ENCODE measurements at regions not wholly inside any gene's neighbourhood (a gene's known extent, or its start where the extent isn't known, plus 50 kb on each side); places are given as distances from the start of the nearest gene placed in this dataset.

- Histone ChIP-seq H3K27me3 (ENCODE audit: insufficient read depth, low read length, poor library complexity, severe bottlenecking) (no peaks in the 10 kb centered on the region), H3K4me3 (ENCODE audit: low read length, poor library complexity, severe bottlenecking) (no peak overlapping the region), H4K20me1 (ENCODE audit: insufficient read depth, low read length, poor library complexity, severe bottlenecking) (no peaks in the 10 kb centered on the region), H3K79me2 (ENCODE audit: insufficient read depth, low read length) (no peaks in the 10 kb centered on the region), H2AFZ (ENCODE audit: low read length) (no peak overlapping the region), H3F3A (ENCODE audit: low read depth) (no peaks in the 10 kb centered on the region), H3K4me1 (ENCODE audit: insufficient read depth, low read length, poor library complexity, severe bottlenecking) (peaks cover 4% of the 10 kb centered on the region), H3K9me3 (ENCODE audit: insufficient read depth, low read depth, low read length) (no peaks in the 10 kb centered on the region), H3K9ac (ENCODE audit: low read depth, low read length, poor library complexity, severe bottlenecking) (no peak overlapping the region), H3K36me3 (ENCODE audit: insufficient read depth, low read length) (no peaks in the 10 kb centered on the region), H3K4me2 (ENCODE audit: low read depth, low read length, poor library complexity, severe bottlenecking) (no peak overlapping the region), H3K9me2 (replicated peaks; ENCODE audit: low read depth, low read length) (no peaks in the 10 kb centered on the region)
- TF ChIP-seq EZH2phosphoT487 (IDR thresholded peaks at IDR 0.05; ENCODE audit: borderline replicate concordance): no peak
- TF ChIP-seq CTCF (conservative IDR thresholded peaks at IDR 0.05; ENCODE audit: low read length): no peak
These were observed 84.2 kb upstream of the S1PR1 start for GRCh38 chr1:101152633-101153032.

- TF ChIP-seq CTCF (conservative IDR thresholded peaks at IDR 0.05; ENCODE audit: low read length) (no peak), EZH2phosphoT487 (IDR thresholded peaks at IDR 0.05; ENCODE audit: borderline replicate concordance) (no peak)
- Histone ChIP-seq H3K9me3 (ENCODE audit: insufficient read depth, low read depth, low read length) (no peaks in the 10 kb centered on the region), H3K36me3 (ENCODE audit: insufficient read depth, low read length) (no peaks in the 10 kb centered on the region)
These were observed 85.5 kb upstream of the S1PR1 start for GRCh38 chr1:101151286-101151685.

GRCh38 chr1:101150670-101151069 is 86.1 kb upstream of the S1PR1 start:
- 0 out of 2 replicates have a peak overlapping the region, but pooled peaks have one; percentile 2 for H2AFZ ChIP-seq (ENCODE audit: low read length)
- no peaks in the 10 kb centered on the region for H3K9me3 ChIP-seq (ENCODE audit: insufficient read depth, low read depth, low read length)
- H3K4me2 ChIP-seq (ENCODE audit: low read depth, low read length, poor library complexity, severe bottlenecking): no peak overlapping the region

More at GRCh38 chr1:101151286-101151685, 85.5 kb upstream of the S1PR1 start:
- no peak overlapping the region for H3K4me2 ChIP-seq (ENCODE audit: low read depth, low read length, poor library complexity, severe bottlenecking)
- H3K9me2 ChIP-seq (replicated peaks; ENCODE audit: low read depth, low read length): no peaks in the 10 kb centered on the region
- H3K4me1 ChIP-seq (ENCODE audit: insufficient read depth, low read length, poor library complexity, severe bottlenecking): peaks cover 4% of the 10 kb centered on the region
- H3K4me3 ChIP-seq (ENCODE audit: low read length, poor library complexity, severe bottlenecking): no peak overlapping the region
- H3K9ac ChIP-seq (ENCODE audit: low read depth, low read length, poor library complexity, severe bottlenecking): no peak overlapping the region
- H3K79me2 ChIP-seq (ENCODE audit: insufficient read depth, low read length): no peaks in the 10 kb centered on the region
- no peaks in the 10 kb centered on the region for H3K27me3 ChIP-seq (ENCODE audit: insufficient read depth, low read length, poor library complexity, severe bottlenecking)
- H2AFZ ChIP-seq (ENCODE audit: low read length): no peak overlapping the region
- H3F3A ChIP-seq (ENCODE audit: low read depth): no peaks in the 10 kb centered on the region
- no peaks in the 10 kb centered on the region for H4K20me1 ChIP-seq (ENCODE audit: insufficient read depth, low read length, poor library complexity, severe bottlenecking)

More at GRCh38 chr1:101150670-101151069, 86.1 kb upstream of the S1PR1 start:
- Histone ChIP-seq H3K4me3 (ENCODE audit: low read length, poor library complexity, severe bottlenecking) (no peak overlapping the region), H3K4me1 (ENCODE audit: insufficient read depth, low read length, poor library complexity, severe bottlenecking) (peaks cover 4% of the 10 kb centered on the region), H4K20me1 (ENCODE audit: insufficient read depth, low read length, poor library complexity, severe bottlenecking) (no peaks in the 10 kb centered on the region), H3K27me3 (ENCODE audit: insufficient read depth, low read length, poor library complexity, severe bottlenecking) (no peaks in the 10 kb centered on the region), H3K36me3 (ENCODE audit: insufficient read depth, low read length) (no peaks in the 10 kb centered on the region), H3F3A (ENCODE audit: low read depth) (no peaks in the 10 kb centered on the region), H3K79me2 (ENCODE audit: insufficient read depth, low read length) (no peaks in the 10 kb centered on the region), H3K9ac (ENCODE audit: low read depth, low read length, poor library complexity, severe bottlenecking) (no peak overlapping the region), H3K9me2 (replicated peaks; ENCODE audit: low read depth, low read length) (no peaks in the 10 kb centered on the region)
- TF ChIP-seq EZH2phosphoT487 (IDR thresholded peaks at IDR 0.05; ENCODE audit: borderline replicate concordance) (no peak), CTCF (conservative IDR thresholded peaks at IDR 0.05; ENCODE audit: low read length) (no peak)
